ENCODE measurements at regions not wholly inside any gene's neighbourhood (a gene's known extent, or its start where the extent isn't known, plus 50 kb on each side); places are given as distances from the start of the nearest gene placed in this dataset.

DNA sequence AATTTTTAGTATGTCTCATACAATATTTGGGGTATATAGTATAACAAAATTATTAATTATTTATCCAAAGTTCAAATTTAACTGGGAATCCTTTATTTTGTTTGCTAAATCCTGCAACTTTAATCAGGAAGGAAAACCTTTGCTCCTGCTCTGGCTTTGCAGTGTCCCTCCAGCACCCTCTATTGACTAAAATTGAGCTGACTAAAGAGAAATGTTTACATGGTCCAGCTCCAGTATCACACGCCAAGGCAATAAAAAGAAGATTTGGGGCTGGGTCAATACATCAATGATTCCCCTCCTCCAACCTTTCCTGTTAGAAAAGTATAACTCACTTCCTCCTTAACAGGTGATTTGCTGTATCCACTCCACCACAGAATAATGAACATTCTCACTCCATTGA is 153.0 kb upstream of the LRRC4C start:
- peak; percentile 23 for TF ChIP-seq CTCF (IDR thresholded peaks at IDR 0.05; ENCODE audit: extremely low read depth, insufficient read depth, missing control alignments)
- in situ Hi-C loops (cut with MboI; ENCODE audit: low pct_unique_long_range_greater_than_20kb, low sequenced_read_pairs, unreplicated experiment), result no loop called here
- no peak for DNase-seq (ENCODE audit: low spot score)

DNA sequence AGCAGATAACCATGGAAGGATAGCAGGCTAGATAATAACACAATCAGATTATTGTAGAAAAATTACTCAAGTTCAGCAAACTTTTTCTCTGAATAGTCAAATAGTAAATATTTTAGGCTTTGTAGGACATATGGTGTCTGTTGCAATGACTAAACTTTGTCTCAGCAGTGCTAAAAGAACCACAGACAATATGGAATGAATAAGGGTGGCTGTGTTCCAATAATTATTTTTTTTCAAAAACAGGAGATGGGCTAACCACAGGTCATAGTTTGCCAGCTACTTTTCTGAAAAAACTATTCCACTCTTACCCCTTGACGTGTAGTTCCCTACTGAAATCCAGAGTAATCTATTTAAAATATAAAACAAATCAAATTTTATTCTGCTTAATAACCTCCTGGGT is 153.9 kb upstream of the LRRC4C start:
- DNase-seq (ENCODE audit: low spot score), result no peak
- in situ Hi-C loops (cut with MboI; ENCODE audit: low pct_unique_long_range_greater_than_20kb, low sequenced_read_pairs, unreplicated experiment), result no loop called here
- no peak for TF ChIP-seq CTCF (IDR thresholded peaks at IDR 0.05; ENCODE audit: extremely low read depth, insufficient read depth, missing control alignments)

DNA sequence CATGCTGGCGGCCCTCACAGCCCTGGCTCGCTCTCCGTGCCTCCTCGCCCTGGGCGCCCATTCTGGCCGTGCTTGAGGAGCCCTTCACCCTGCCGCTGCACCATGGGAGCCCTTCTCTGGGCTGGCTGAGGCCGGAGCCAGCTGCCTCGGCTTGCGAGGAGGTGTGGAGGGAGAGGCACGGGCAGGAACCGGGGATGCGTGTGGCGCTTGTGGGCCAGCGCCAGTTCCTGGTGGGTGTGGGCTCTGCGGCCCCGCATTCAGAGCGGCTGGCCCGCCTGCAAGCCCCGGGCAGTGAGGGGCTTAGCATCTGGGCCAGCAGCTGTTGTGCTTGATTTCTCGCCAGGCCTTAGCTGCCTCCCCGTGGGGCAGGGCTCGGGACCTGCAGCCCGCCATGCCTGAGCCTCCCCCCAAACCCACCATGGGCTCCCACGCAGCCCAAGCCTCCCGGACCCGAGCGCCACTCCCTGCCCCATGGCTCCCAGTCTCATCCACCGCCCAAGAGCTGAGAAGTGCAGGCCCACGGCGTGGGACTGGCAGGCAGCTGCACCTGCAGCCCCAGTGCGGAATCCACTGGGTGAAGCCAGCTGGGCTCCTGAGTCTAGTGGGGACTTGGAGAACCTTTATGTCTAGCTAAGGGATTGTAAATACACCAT is 163.4 kb upstream of the LRRC4C start:
- no peak for TF ChIP-seq CTCF (IDR thresholded peaks at IDR 0.05; ENCODE audit: extremely low read depth, insufficient read depth, missing control alignments)
- in situ Hi-C loops (cut with MboI; ENCODE audit: low pct_unique_long_range_greater_than_20kb, low sequenced_read_pairs, unreplicated experiment), result no loop called here
- no peak for DNase-seq (ENCODE audit: low spot score)

DNA sequence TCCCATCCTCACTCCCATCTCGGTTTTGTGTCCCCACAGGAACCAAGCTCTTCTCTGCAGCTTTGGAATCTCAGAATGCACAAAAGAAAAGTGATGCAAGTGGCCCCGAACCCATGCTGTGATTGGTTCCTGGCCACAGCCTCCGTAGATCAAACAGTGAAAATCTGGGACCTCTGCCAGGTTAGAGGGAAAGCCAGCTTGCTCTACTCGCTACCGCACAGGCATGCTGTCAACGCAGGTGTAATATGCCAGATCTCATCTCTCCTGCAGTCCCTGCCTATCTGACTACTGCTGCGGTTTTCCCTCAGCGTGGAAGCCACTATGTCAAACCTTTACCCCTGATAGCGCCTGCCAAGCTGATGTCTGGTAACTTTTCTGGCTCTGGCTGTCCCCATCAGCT is 200.5 kb upstream of the LRRC4C start:
- in situ Hi-C loops (cut with MboI; ENCODE audit: low pct_unique_long_range_greater_than_20kb, low sequenced_read_pairs, unreplicated experiment), result no loop called here
- DNase-seq (ENCODE audit: low spot score), result no peak
- TF ChIP-seq CTCF (IDR thresholded peaks at IDR 0.05; ENCODE audit: extremely low read depth, insufficient read depth, missing control alignments), result no peak

DNA sequence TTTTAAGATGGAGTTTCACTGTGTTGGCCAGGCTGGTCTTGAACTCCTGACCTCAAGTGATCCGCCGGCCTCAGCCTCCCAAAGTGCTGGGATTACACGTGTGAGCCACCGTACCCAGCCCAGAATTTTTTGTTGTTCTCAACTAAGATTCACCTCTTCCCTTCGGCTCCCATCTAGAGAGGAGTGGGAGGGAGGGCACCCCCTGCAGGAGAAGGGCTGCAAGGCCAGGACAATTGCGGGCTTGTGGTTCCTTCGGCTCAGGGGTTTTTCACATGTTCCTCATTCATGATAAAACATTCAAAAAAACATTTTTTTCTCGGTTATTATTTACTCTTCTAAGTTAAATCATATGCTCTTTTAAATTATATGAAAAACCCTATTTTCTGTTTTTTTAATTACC is 201.1 kb upstream of the LRRC4C start:
- in situ Hi-C loops (cut with MboI; ENCODE audit: low pct_unique_long_range_greater_than_20kb, low sequenced_read_pairs, unreplicated experiment), result no loop called here
- no peak for DNase-seq (ENCODE audit: low spot score)
- TF ChIP-seq CTCF (IDR thresholded peaks at IDR 0.05; ENCODE audit: extremely low read depth, insufficient read depth, missing control alignments), result peak; percentile 11

DNA sequence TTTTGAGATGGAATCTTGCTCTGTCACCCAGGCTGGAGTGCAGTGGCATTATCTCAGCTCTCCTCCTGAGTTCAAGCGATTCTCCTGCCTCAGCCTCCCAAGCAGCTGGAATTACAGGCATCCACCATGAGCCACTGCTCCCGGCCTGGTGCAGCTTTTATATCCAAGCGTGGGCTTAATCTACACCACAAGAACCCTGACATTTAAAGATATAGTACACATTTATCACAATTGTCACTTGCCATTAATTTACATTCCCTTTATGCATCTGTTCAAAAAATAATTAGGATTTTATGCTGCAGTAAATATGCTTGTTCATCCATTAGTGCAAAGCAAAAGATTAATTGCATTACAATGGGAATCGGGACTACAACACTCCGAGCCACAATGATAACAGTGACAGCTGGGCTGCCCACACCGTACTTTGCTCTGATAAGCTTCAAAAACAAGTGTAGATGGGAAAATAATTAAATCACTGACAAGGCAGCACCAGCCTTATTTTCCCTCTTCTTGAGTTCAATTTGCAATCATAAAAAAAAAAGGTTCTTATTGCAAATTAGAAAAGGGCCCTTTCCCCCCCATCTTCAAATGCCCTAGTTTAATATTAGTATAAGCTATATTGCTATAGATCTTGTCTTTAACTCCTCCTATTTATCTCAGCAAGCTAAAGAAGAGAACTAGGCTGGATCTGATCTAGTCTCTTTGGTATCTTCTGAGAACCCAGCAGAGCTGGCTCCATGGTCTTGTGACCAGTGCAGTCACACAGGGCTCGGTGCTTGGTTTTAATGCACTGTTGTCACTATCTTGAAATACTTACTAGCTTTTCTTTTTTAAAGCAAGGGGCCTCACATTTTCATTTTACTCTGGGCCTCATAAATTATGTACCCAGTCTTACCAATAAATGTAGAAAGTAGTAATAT is 206.2 kb upstream of the LRRC4C start:
- no peak for DNase-seq (ENCODE audit: low spot score)
- TF ChIP-seq CTCF (IDR thresholded peaks at IDR 0.05; ENCODE audit: extremely low read depth, insufficient read depth, missing control alignments), result no peak
- in situ Hi-C loops (cut with MboI; ENCODE audit: low pct_unique_long_range_greater_than_20kb, low sequenced_read_pairs, unreplicated experiment), result no loop called here
